NCI-H1930 (cell line): ENCODE measurements at regions not wholly inside any gene's neighbourhood (a gene's known extent, or its start where the extent isn't known, plus 50 kb on each side); places are given as distances from the start of the nearest gene placed in this dataset.

Experiments
- DNase-seq, 2 experiments: peaks; one replicate each; lab custom pipeline; 2025; lab: John Stamatoyannopoulos, UW

DNA sequence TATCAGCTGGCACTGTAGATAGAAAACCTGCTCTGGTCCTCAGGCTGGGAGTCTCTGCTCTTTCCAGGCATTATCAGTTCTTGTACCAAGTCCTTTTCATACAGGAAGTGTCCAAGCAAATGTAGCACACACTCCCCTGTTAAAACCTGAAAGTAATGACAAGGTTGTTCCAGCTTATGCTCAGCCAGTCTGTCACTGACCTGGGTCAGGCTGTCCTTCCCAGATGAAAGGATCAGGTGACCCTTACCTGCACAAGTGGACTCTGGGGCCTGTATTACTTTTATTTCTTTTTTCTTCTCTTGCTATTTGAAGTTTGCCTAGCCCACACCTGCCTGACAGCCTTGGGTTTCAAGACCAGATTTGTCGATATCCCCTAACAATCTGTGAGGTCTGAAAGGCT is 156.3 kb upstream of the SESN3 start:
- no peak for DNase-seq

- no peak for DNase-seq
Measured at GRCh38 chr11:95385577-95385976, 154.6 kb upstream of the SESN3 start.

DNA sequence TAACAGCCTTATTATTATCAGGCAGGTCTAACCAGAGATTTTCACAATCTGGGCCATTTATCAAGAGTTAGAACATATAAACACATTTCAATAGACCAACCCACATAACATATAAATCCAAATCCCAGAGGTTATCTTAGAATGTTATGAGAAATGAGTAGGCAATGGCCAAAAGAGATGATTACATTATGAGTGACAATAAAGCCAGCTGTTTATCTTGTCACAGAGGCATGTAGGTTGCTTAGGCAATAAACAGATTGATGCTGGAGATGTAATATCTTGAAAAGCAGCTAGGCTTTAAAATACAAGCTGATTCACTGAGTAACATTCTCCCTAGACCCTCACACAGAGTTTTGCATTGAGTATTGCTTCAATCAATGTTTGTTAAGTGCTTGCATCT is 148.5 kb upstream of the SESN3 start:
- no peak for DNase-seq

GRCh38 chr11:95378789-95379188 is 147.8 kb upstream of the SESN3 start:
- no peak for DNase-seq

DNA sequence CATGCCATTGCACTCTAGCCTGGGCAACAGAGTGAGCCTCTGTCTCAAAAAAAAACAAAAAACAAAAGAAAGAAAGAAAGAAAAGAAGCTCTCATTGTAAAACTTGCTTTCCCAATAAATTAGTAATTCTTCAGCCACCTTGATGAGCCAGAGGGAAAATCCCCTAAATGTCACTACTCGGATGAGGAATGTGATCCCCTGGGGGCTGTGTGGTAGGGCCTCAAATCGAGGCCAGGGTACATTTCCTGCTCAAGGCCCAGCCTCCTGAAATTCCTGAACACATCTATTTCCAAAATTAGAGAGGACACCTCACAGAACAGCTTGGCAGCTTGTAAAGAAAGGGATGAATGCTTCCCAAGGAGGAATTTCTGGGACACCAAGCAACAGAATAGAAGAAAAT is 147.1 kb upstream of the SESN3 start:
- no peak for DNase-seq

DNA sequence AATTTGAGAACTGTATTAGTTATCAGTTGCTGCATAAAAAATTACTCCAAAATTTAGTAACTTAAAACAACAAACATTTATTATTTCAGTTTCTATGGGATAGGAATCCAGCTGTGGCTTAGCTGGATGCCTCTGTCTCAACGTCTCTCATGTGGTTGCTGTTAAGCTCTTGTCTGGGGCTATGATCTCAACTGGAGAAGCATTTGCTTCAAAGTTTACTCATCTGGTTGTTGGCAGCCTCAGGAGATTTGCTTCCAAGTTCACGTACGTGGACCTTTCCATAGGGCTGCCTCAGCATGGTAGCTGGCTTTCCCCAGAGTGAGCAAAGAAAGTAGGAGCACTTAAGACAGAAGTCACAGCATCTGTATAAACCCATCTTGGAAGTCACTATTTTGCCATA is 144.9 kb upstream of the SESN3 start:
- DNase-seq, result no peak

GRCh38 chr11:95375451-95375850 is 144.4 kb upstream of the SESN3 start:
- no peak for DNase-seq

DNA sequence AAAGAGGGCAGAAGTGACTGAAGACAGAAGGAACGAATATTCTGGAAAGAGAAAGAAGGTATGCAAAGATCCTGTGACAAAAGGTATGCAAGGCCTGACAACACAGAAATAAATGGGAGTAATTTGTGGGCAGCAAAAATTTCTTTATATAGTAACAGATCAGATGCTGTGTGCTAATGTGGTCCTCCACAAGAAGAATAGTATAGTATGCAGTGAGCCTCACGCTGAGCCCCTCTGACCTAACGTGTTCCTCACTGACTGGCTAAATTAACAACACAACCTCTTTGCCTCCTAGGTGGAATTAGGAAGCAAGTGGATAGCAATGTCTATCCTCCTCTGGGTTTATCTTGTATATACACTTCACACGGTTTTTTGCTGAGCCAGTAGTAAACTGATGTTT is 143.1 kb upstream of the SESN3 start:
- no peak for DNase-seq

- no peak for DNase-seq
Measured at GRCh38 chr11:95373241-95373640, 142.2 kb upstream of the SESN3 start.

DNA sequence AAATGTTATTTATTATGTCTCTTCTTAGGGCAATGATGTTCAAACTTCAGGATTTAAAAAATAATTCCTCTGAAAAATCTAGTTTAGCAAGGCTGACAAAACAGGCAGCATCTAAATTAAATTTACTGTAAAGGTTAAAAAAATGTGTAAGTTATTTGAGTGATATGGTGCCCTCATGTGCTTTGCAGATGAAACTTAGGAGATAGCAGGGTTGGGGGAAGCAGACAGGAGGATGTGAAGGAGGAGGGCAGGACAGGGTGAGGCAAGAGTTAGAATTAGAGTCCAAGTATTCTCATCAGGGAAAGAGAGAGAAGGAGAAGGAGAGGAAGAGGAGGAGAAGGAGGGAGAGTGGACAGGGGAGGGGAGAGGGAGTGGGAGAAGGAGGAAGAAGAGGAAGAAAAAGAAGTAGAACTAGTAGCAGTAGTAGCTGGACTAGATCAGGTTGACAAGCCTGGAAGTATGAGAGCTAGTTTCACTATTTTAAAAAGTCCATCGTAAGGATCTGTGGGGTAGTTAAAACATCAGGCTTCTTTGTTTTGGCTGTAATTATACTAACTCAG is 141.2 kb upstream of the SESN3 start:
- no peak for DNase-seq

DNA sequence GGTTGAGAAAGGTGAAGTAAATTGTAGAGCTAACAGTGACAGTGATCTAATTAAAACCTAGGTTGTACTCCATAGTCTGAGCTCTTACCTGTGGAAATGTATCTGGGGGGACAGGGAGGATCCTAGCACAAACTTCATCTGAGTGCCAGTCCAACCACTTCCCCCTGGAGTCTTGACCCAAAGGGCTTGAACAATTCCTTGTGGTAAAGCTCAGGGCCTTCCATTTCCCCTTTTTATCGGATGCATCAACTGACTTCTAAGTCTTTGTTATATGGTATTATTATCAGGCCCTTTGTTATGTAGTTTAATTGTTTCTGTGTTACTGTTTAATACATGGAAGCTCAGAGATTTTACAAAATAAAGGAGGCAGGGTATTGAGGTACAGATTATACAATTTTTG is 140.2 kb upstream of the SESN3 start:
- DNase-seq, result no peak

DNA sequence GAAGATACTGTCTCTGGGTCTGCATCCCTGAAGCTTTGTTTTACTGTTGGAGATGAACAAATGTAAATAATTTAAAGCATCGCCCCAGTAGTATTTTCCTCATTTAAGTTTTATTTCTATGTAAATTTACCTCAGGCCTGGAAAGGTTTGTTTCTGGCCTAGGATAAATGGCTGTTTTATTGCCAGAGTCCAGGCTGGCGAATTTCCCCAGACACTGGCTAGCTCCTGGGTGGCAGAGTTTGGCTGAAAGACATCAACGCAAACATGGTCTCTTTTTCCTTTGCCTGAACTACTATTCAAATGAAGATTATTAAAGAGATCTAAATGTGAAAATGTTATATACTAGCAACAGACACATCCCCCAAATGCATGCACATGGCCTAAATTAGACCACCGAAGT is 136.7 kb upstream of the SESN3 start:
- no peak for DNase-seq

- DNase-seq, result no peak
Measured at GRCh38 chr11:95365348-95365747, 134.3 kb upstream of the SESN3 start.

GRCh38 chr11:95364324-95365295 is 133.6 kb upstream of the SESN3 start:
- no peak for DNase-seq

GRCh38 chr11:95363708-95364107 is 132.7 kb upstream of the SESN3 start:
- peak; percentile 62 to 66 for DNase-seq

DNA sequence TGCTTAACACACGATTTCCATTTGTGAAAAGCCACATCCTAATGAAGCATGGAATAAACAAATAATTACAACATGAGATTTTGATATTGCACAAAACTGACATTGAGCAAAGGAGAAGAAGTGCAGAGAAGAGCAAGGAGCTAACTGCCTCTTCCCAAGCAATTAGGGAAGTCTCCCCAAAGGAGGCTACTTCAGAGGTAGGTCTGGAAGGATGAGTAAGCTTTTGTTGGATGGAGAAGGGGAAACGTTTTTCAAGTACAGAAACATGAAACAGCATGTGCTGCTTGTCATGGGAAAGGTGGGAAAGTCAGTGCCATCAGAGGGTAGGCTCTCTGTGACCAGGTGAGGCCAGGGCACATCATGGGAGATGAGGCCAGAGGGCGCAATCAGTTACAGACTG is 132.2 kb upstream of the SESN3 start:
- no peak for DNase-seq

DNA sequence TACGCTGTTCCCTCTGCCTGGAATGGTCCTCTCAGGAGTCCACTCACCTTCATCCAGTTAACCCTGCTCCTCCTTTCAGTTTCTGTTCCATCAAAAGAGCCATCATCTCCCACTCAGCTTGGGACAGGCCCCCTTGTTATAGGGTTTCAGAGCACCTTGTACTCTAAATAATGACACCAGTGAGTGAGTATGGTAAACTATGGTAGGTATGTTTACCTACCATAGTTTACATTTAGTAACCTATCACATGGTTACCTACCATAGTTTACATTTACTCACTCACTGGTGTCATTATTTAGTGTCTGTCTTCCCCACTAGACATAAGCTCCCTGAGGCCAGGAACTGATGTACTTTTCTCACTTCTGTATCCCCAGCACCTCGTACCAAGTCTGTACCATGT is 130.2 kb upstream of the SESN3 start:
- DNase-seq, result no peak

- no peak for DNase-seq
Measured at GRCh38 chr11:95360377-95361075, 129.5 kb upstream of the SESN3 start.

DNA sequence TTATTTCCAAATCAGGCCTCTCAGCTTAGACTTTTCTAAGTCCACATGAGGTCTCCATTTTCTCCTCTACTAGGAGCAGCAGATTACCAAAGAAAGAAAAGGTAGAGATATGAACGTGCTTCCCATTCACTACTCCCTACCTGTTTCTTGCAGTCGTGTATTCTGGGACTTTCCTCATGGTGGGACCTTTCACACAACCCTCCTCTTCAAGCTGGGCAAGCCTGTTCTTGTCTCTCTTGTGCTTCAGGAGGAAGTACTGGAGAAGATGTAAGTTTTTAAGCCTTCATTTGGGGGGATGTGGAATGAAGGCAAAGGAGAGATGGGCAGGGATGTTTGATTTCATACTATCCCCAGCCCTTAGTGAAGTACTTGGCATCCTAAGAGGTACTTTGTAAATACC is 128.8 kb upstream of the SESN3 start:
- no peak for DNase-seq

DNA sequence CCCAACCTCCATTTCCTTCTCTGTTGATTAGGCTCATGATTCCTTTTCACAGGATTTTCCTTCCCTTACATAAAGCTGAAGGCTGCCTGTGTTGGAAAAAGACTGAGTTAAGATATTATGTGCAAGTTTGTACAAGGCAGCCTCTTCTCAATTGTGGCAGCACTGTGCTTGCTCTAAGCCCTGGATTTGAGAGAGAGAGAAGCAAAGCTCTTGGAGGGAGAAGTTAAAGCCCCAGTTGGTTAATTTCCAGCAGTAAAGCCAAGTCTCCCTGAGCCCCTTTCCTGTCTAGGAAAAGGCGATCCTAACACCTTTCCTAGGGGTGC is 128.3 kb upstream of the SESN3 start:
- DNase-seq, result no peak

GRCh38 chr11:95358511-95359340 is 127.7 kb upstream of the SESN3 start:
- no peak for DNase-seq

DNA sequence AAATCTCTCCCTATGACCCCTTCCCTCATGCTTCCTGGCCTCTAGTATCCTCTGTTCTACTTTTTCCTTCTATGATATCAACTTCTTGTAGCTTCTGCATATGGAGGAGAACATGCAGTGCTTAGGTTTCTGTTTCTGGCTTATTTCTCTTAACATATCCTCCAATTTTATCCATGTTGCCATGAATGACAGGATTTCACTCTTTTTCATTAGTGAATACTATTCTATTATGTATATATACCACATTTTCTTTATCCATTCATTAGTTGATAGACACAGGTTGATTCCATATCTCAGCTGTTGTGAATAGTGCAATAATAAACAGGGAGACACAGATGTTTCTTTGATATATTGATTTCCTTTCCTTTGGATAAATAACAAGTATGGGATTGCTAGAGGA is 123.3 kb upstream of the SESN3 start:
- DNase-seq, result no peak
